ENCODE measurements at regions not wholly inside any gene's neighbourhood (a gene's known extent, or its start where the extent isn't known, plus 50 kb on each side); places are given as distances from the start of the nearest gene placed in this dataset.
"Not testable (repeated sequence)": the region's sequence is repeated elsewhere in the genome, so short reads cannot be mapped to it uniquely, and the experiment has no call there.

DNA sequence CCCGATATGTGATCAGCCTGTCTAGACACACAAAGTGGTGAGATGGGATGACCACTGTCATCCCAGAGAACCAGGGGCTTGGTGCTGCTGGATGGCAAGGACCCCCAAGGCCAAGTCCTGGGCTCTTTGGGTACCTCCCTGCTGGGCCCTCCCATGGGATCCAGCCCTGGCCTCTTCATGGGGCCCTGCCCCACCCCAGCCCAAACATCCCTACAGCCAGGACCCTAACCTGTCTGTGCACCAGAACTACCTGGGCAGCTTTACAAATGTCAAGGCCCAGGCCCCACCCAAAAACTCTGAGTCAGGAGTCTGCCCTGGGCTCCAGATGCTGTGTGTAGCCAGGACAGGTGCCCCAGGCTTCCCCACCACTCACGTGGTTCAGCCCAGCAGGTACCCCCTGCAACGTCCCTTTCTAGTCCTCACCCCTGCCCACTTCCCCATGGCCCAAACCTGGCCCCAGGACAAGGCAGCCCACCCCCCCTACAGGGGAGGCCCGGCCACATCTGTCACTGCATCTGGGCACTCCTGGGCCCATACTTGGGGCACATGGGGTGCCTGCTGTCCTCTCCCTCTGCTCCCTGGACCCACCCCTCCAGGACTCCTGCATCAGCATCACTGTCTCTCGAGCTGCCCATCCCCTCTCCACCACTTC, 233.5 kb downstream of the TUBA3C start:
- no peak for DNase-seq

- no peak for DNase-seq
Measured at GRCh38 chr13:18947376-18947977, 234.1 kb downstream of the TUBA3C start.

DNA sequence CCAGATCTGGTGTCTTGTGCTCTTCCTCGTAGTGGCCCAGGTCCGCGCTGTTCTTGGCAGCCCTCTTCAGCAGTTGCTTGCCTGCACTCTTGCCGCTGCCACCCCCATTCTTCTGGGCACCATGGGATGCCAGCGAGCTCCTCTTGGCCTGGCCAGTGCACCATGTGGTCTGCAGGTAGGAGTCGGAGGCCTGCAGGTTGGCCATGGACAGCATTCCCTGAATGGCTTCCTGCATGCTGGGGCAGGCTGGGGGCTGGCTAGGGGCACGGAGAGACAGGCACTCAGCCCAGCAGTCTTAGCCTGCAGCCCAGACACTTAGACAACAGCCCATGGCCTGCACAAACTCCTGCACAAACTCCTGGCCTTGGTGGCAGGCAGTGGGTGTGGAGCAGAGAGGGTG, 234.9 kb downstream of the TUBA3C start:
- DNase-seq: no peak

DNA sequence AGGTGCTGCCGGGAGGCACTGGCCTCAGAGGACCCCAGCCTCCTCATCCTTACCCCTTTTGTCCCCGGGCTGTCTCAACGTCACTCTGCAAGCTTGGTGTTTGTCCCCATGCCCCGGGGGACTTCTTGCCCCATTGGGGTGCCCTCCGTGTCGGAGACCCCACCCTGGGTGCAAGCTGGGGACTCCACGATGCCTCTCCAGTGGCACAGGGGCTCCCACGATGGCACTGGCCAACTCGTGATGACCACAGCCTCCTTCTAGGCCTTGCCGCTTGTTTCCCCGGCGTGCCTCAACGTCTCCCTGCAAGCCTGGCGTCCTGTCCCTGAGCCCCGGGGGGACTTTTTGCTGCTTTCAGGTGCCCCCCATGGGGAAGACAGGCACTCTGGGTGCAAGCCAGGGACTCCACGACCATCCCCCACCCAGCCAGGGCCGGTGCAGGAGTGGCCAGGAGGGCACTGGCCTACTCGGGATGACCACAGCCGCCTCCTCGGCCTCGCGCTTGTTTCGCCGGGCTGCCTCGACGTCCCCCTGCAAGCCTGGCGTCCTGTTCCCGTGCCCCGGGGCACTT, 237.0 kb downstream of the TUBA3C start:
- DNase-seq: no peak

GRCh38 chr13:18943721-18944391, 237.8 kb downstream of the TUBA3C start:
- DNase-seq: no peak

GRCh38 chr13:18943273-18943672, 238.4 kb downstream of the TUBA3C start:
- DNase-seq: no peak

DNA sequence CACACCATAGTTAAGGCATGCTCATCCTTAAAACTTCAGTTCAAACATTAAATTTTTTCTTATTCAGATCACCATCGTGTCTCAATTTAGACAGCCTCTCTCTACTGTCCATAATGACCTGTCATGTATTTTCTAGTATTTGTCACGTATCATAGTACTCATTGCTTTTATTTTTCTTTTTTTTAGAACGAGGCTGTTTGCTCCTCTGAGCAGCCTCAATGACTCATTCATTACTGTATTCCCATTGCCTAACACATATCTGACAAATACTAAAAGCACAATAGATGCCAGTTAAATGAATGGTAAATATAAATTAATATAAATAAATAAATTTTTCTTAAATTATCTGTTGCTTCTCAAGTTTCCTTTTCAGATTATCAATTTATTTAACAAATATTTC, 245.5 kb downstream of the TUBA3C start:
- no peak for DNase-seq

- DNase-seq: no peak
Measured at GRCh38 chr13:18921063-18921462, 260.6 kb downstream of the TUBA3C start.

DNA sequence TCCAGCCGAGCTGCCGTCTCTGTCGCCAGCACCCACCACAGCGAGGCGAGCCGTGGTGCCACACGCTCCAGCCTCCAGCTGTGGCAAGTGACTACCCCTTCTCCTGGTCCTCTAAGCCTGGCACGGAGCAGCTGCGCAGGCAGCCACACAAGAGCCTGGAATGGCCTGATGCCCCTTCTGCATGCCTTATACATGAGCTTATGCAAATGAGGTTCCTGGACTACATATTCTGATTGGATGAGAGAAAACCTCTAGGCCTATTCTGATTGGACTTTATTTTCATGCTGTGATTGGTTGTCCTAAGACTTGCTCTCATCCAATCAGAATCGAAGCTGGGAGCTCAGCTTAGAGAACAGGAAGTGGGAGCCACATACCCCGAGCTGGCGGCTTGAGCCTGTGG, 276.5 kb downstream of the TUBA3C start:
- DNase-seq: not testable (repeated sequence)

GRCh38 chr13:18895411-18895810, 286.2 kb downstream of the TUBA3C start:
- not testable (repeated sequence) for DNase-seq

DNA sequence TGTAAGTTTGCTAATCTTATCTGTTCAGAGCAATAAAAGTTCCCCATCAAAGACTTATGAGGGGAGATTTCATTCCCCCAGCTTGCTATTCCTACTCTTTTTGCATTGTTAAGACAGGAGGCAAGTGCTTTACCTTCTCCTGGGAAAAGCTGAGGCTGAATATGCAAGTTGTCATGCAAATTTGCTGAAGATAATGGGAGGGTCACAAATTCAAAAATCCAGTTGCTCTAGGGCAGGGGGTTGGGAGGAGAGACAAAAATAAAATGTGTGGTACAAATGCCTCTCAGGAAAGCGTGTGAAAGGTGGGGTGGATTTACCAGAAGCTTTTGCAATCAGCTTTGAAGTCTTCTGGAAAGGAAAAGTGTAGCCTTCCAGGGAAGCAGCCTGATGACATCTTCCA, 290.4 kb downstream of the TUBA3C start:
- not testable (repeated sequence) for DNase-seq

- DNase-seq: not testable (repeated sequence)
Measured at GRCh38 chr13:18874875-18875789, 306.5 kb downstream of the TUBA3C start.

- DNase-seq: not testable (repeated sequence)
Measured at GRCh38 chr13:18870557-18870956, 311.1 kb downstream of the TUBA3C start.

- DNase-seq: not testable (repeated sequence)
Measured at GRCh38 chr13:18869365-18869764, 312.3 kb downstream of the TUBA3C start.

DNA sequence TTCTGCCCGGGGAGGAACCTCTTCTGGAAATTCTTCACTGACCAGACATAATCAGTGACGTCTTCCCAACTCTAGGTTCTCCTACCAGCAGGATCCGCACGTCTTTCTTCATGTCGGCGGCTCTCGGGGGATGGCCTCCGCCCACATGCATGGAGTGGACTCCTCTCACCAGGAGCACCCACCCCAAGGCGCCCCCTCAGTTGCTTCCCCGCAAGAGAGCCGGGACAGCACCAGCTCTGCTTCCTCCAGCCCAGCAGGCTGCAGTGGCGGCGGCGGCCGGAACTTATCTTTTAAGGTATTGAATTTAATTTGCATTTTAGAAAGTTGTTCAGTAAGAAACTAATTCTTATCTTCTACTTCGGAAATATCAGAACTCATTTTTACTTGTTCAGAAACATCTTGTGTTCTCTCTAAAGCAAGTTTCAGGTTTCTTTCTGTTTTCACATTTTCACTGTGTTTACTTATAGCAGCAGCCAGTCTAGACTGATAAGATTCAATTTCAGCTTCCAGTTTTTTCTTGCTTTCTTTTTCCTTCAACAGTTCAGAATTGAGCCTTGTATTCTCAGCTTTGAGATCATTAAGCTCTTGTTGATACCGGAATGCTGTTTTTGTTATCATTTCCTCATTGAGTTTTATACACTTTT, 343.5 kb downstream of the TUBA3C start:
- DNase-seq: not testable (repeated sequence)

DNA sequence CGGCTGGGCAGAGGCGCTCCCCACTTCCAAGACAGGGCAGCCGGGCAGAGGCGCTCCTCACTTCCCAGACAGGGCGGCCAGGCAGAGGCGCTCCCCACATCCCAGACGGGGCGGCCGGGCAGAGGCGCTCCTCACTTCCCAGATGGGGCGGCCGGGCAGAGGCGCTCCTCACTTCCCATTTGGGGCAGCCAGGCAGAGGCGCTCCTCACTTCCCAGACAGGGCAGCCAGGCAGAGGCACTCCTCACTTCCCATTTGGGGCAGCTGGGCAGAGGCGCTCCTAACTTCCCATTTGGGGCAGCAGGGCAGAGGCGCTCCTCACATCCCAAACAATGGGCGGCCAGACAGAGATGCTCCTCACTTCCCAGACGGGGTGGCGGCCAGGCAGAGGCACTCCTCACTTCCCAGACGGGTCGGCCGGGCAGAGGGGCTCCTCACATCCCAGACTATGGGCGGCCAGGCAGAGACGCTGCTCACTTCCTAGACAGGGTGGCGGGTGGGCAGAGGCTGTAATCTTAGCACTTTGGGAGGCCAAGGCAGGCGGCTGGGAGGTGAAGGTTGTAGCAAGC, 344.4 kb downstream of the TUBA3C start:
- not testable (repeated sequence) for DNase-seq

- not testable (repeated sequence) for DNase-seq
Measured at GRCh38 chr13:18836371-18837178, 345.0 kb downstream of the TUBA3C start.

DNA sequence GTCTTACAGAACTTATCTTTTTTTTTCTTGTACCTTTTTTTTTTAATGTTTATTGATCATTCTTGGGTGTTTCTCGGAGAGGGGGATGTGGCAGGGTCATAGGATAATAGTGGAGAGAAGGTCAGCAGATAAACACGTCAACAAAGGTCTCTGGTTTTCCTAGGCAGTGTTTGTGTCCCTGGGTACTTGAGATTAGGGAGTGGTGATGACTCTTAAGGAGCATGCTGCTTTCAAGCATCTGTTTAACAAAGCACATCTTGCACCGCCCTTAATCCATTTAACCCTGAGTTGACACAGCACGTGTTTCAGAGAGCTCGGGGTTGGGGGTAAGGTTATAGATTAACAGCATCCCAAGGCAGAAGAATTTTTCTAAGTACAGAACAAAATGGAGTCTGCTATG, 345.9 kb downstream of the TUBA3C start:
- DNase-seq: not testable (repeated sequence)

DNA sequence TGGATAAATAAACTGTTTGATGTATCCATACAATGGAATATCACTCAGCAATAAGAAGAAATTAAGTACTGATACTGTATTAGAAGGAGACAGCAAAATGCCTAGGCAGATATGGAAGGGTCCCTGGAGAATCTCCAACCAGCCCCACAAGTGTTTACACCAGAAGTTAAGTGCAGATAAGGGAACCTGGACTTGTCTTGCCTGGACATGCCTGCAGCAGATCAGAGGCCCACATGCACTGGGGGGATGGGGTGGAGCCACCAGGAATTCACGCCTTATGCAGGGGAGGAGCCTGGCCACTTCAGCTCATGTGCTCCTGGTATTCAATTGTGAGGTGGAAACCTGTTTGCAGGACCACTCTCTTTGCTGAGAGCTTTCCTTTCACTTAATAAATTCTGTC, 356.9 kb downstream of the TUBA3C start:
- DNase-seq: not testable (repeated sequence)

- not testable (repeated sequence) for DNase-seq
Measured at GRCh38 chr13:18822655-18823639, 358.7 kb downstream of the TUBA3C start.
